ENCODE measurements at regions not wholly inside any gene's neighbourhood (a gene's known extent, or its start where the extent isn't known, plus 50 kb on each side); places are given as distances from the start of the nearest gene placed in this dataset.

DNA sequence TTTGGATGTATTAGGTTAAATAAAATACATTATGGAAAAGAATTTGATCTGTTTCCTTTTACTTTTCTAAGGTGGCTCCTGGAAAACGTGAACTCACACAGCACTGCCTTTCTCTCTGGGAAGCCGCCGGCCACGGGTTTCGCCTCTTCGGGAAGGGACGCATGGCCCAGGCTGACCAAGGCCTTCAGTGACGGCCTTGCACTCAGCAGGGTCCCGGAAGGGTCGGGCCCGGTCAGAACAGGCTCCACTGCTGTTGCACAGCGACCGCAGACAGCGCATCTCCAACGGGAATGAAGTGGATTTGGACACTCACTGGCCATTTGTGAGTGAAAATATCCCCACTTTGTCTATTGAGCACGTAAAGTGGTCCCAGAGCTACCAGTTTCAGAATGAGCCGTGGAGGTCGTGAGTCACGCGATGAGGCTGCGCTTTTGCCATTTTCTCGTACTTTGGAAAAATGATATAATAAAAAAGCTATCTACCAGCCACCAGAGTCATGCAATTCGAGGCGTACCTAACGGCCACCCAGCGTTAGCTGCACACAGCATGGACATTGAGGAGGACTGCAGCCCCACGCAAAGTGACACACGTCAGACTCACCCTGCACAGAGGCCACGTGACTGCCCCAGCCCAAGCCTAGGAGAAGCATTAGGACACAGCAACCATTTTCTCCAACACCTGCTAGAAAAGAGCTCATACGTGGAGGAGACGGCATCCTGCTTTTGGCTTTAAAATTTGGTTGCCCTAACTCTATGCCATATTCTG, 244.3 kb downstream of the TTLL2 start:
- no peak for DNase-seq

DNA sequence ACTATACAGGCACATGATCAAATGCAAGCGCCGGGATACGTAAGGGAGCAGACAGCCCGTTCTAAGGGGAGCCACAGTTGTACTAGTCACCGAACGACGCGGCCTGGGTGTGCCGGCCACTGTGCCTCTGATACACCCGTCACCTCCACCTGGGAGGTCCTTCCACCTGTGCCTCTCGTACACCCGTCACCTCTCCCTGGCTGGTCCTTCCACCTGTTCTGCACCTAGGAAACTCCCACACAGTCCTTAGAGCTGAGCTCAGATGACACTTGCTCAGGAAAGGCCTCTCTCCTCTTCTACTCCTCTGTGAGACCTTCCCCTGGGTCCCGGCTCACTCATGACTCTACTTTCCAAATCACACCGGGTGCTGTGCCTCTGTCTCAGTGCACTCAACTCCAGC, 245.0 kb downstream of the TTLL2 start:
- DNase-seq, result no peak

DNA sequence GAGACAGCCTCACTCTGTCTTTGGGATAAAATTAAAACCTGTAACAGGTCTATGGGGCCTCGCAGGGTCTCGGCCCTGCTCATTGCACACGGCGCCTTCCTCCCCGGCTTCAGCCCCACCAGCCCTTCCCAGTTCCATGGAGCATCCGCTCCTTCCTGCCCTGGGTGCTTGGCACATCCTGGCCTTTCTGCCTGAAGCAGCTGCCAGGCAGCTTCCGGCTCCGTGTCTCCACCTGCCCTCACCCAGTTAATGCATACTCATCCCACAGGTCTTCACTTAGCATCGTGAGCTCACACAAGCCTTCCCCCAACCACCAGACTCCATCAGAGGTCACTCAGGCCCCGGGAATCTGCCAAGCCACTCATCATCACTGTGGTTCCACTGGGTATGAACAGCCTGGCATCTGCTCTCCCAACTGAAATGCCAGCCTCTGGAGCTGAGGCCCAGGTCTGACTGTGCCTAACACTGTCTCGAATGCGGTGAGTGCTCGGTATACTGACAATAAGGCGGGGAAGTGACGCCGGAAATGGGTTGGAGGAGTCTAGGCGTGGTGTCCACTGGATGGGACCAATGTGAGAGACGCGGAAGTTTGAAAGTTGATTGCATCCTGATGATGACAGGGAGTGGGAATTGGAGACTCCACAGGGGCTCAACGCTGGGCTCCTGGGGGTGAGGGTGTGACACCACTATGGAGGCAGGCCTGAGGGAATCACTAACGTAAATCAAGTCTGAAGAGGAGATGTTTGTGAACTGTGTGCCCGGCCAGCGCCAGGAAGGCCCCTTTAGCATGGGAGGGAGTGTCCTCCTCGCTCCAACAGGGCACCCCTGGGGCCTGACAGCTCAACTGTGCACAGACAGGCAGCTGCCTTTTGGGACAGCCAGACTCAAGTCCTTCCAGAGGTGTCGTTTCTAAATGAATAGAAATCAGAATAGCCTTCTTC, 245.8 kb downstream of the TTLL2 start:
- no peak for DNase-seq

DNA sequence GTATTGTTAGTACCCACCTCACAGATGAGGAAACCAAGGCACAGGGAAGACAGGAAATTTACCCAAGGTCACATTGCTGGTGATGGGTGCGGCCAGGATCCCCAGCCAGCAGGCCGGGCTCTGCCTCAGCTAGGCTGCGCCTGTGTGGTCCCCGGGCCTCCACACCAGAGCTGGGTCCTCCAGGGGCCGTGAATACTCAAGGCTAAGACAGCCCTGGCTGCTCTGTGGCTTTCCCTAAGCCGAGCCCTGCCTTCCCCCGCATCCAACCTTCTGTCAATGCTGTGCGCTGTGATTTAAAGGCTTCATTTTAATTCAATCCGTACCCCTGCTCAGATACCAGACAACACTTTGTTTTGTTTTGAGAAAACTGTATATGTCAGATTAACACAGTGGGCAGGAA, 246.7 kb downstream of the TTLL2 start:
- no peak for DNase-seq

DNA sequence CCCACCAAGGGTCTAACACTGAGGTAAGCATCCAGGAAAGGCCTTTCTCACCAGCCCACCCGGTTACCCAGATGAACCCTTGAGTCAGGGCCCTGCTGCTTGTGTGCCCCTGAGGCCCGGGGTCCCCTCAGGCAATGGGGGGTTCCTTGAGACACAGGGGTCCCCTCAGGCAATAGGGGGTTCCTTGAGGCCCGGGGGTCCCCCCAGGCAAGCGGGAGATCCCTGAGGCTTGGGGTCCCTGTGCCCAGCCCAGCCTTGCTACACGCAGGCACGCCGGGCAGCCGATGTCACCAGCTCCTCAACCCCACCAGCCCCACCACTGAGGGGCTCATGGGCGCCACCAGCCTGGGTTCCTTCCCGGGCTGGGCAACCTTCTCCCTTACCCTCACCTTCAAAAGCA, 247.2 kb downstream of the TTLL2 start:
- DNase-seq, result no peak

DNA sequence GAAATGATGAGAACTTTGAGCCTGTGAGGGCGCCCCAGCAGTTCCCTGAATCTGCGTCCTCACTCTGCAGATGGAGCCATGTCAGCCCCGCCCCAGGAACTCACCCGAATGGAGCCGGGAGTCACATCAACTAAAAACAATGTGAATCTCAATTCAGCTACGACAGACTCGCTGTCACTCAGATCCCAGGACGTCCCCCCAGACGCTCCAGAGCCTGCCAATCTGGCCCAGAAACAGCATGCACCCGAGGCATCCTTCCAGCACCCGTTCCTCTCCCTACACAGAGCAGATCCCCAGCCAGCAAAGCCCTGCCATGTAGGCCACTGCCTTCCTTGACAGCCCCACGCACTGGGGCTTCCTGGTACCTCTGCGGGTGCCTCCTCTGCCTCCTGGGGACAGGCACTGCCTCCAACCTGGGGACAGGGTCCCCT, 248.0 kb downstream of the TTLL2 start:
- no peak for DNase-seq

DNA sequence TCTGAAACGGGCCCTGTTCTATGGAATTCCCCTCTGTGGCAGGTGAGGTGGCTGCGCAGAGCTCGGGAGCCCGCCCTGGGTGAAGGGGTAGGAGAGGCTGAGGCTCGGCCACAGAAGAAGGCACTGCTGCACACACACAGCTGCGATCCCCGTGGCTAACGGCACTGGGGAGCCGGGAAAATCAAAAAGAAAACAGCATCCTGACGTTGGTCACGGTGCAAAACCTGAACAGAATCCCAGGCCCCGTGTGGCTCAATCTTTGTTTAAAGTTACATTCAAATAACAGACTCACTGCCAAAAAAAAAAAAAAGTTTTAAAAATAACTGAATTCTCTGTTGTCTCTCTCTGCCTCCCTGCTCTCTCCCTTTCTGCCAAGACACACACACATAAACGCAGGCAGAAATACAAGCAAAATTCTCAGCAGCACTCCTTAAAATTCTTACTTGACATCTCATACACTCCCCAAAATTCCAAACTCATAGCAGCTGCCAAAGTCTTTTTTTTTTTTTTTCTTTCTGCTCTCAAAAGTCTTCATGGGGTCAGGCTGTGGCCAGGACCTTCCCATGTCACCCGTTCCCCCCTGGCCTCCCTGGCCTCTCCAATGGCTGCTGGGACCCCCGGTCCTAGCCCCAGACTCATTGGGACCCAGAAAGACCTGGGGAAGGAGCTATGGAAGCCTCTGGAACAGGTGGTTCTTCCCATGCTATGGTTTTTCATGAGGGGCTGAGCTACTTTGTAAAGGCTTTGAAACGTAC, 248.8 kb downstream of the TTLL2 start:
- no peak for DNase-seq

DNA sequence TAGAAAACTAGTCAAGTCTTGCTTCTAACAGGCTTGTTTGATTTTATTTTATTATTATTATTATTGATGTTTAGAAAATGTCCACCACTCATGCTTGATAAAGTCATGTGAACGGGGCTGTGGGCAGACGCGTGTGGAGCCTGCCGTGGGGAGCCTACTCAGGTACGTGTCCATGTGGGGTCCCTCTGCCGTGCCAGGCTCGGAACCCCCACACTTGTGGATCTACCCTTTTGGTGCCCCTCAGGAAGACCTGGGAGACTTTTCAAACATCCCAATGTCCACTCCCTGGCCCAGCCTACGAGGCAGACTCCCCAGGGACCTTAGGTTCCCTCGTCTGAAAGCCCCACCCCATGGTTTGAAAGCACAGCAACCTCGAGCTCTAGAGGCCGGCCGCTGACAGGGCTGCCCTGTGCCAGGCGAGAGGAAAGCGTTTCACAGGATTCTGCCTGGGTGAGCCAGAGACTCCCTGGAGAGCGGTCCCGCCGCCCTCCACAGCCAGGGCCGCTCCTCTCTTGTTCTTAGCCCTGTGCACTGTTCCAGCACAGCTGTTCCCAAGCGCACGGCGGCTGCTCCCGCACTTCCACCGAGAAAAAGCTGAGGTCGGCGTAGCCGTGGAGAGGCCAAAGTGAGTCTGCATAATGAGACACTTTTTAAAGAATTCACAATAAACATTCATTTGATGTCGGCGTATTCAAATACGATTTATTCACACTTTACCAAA, 249.7 kb downstream of the TTLL2 start:
- no peak for DNase-seq

DNA sequence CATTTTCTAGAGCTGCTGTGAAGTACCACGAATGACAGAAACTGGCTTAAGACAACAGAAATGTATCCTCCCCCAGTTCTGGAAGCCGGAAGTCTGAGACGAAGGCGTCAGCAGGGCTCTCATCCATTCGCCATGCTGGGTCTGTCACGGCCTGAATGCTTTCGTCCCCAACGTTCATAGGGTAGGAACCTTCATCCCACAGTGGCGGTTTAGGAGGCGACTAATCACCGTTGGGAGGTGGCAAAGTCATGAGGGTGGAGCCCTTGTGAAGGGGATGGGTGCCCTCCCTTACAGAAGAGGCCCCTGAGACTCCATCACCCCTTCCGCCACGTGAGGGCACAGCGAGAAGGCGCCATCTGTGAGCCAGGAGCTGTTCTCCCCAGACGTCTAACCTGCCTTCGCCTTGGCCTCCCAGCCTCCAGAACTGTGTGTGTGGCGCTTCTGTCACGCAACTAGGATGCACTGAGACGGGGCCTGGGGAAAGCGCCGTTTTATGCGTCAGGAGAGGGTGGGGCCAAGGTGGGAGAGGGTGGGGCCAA, 250.3 kb downstream of the TTLL2 start:
- no peak for DNase-seq

DNA sequence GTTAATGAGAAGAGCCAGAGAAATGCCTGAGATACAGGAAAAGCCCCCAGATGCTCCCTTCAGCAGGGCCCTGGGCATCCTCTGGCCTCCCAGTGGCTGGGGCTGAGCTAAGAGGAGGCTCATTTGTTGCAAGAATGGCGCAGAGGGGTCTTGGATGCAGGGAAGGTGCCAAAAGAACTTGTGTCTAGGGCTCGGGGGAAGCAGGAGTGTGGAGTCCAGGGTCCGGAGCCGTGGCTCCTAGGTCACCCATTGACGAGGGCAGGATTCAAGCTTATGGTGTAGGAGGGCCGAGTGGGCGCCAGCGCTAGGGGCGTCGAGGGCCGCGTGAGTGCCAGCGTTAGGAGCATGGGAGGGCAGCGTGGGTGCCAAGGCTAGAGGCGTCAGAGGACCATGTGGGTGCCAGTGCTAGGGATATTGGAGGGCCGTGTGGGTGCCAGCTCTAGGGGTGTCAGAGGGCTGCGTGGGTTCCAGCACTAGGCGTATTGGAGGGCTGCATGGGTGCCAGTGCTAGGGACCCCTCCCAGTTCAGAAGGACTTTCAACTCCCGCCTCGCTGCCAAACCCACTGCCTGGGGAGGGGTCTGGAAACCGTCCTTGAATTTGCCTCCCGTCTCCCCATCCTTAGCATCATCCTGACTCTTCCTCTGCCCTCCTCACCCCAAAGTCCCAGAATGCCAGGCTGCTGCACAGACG, 250.5 kb upstream of the AFDN start:
- DNase-seq, result no peak

DNA sequence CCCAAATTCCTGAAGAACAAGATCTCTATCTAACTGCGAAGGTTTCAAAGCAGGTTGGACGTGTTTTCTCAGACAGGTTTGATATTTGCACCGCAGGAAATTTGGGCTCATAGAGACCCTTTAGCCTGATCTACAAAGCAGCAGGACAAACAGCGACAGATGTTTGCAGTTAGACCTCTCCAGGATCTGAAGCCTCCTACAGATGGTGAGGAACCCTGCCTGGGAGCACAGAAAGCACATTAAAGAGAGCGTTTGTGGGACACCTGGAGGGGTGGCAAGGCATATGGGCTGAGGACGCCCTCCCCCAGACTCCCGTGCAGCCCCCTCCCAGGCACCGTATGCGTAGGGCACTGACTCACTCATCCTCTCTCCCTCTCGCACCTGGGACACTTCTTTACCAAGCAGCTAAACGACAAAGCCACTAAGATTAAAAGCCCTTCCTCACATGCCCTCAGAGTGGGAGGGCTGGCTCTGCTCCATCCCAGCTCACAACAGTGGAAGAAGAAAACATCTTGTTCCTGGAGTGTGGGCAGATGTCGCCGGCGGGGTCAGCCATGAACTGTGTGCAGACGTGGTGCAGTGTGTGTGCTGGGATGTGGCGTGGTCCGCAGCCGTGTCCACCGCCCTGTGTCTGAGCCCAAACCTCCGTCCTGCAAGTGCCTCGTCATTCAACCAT, 249.7 kb upstream of the AFDN start:
- no peak for DNase-seq

DNA sequence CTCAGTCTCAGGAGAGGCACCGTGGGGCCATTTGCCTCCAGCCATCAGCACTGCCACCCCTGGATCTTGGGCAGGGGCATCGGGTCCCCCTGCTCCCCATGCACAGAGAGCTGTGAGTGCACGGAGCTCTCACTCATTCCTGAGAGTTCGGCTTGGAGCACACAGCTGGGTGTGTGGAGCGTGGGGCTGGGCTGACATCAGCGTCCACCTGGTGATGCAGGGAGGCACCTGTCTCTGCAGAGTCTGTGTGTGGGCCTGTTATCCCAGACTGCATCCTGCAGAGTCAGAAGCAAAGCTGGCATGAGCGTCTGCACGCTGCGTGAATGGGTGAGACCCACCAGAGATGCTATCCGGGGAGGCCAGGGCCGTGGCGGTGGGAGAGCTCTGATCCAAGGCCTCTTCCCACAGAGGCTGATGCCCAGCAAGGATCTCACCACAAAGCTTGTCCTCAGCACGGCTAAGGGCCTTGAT, 248.8 kb upstream of the AFDN start:
- no peak for DNase-seq

DNA sequence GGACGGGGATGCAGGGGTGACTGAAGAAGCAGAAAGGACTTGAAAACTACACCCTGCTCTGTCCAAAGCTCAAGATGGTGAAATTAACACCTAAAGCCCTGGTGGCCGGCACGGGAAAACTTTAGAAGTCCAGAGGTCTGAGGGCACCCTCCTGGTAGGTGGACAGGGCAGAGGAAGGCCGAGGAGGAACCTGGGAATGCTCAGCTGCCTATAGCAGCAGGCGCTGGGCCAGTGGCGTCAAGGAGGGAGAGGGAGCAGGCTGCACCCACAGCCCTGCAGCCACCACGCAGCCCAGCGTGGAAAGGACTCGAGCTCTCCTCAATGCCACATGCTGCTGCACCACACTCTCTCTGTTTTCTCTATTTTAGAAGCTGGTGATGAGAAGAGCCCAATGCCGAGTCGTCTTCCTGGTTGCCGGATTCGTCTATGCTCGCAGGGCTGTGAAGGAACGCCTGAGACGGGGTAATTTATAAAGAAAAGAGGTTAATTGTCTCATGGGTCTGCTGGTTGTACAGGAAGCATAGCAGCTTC, 248.3 kb upstream of the AFDN start:
- no peak for DNase-seq

DNA sequence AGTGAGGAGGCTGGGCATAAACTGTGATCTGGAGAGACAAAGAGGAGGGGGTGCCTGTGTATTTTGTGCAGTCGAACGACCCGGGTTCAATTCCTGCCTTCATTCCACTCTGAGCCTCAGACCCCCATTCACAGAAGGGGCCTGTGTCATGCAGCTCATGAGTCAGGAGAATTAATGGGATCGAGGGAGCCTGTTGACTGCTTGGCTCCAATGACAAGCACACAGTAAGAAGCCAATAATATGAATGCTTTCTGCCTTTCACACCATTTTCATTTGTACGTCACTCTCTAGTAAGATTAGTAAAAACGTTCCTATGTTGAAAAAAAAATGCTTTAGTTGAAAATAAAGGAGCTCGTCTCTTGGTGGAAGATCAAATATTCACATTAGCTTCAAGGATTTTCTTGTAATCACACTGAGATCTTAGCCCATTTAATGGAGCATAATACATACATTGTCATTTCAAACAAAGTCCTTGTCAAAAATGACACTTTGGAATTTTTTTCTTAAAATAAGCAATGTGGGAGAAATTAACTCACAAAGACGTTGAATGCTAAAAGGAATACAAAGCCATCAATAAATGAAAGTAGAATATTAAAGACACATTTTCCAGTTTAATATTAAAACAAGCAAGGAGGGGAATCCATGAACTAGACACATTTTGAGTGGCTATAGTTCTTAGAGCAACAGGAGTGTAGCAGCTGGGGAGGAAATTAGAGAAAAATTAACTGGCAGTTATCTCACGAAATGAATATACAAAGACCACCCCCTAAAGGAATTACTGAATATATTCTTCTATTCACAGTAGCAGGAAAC, 246.7 kb upstream of the AFDN start:
- DNase-seq, result no peak

DNA sequence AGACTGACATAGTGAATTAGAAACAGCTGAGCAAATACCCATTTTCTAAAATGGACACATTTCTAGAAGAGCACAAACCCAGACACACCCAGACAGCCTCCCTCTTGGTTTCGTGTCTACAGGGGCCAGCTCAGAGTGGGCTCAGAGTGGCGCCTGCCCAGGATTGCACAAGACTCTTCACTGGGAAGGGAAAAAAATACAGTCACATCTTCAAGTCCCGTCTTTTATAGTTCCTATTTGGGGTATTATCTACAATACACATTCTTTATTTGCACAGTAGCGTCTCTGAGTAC, 246.1 kb upstream of the AFDN start:
- no peak for DNase-seq

DNA sequence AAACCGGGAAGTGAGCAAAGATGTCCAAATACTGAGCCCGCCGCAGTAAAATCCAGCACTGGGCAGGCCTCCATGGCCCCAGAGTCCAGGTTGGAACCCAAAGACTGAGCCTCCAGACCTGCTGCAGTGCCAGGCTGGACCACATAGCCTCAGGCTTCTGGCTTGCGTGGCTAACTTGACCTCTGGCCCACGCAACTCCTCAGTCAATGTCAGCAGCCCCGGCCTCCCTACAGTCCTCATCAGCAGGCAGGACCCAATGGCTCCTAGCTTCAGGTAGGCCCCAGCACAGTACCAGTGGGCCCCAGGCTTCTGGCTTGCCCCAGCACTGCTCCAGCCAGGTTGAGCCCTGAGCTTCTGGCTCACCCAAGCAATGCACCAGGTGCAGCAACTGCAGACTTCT, 245.1 kb upstream of the AFDN start:
- no peak for DNase-seq

DNA sequence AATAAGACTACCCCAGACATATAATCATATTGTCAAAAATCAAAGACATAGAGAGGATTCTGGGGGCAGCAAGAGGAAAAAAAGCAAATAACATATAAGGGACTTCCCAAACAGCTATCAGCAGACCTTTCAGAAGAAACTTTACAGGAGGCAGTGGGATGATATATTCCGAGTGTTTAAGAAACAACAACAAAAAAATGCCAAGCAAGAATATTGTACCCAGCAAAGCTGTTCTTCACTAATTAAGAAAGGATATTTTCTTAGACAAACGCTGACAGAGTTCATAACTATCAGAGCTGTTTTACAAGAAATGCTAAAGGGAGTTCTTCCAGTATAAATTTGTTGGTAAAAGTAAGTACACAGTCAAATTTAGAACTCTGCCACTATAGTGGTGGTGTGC, 243.3 kb upstream of the AFDN start:
- DNase-seq, result no peak

DNA sequence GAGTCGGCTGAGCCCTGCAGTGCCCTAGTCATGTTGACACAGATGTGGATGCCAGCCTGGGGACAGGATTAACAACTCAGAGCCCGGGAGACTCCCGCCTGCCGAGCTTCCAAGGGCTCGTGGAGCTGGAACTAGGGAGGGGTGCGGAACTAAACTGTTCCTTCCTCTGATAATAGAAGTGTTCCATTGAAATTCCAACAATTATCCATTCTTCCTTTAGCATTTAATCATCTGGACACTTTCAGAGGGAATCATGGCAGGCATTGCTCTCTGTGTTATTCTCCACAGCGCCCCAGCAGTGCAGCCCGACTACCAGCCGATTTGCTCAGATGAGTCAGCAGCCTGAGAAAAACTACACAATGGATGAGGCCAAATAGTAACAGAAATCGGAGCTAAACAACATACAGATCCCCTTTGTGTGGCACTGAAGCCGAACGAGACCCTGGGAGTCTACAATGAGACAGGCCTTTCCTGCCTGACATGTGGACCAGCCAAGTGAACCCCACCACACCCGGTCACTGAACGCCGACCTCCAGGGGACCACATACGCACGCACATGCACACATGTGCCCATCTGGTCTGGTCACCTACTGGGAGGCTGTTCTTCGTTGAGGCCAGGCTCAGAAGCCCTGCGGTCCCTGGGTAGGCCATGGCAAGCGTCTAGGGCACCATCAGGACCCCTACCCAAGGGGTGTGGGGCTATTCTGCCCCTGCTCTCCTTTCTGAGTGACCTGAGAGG, 238.4 kb upstream of the AFDN start:
- DNase-seq, result no peak

DNA sequence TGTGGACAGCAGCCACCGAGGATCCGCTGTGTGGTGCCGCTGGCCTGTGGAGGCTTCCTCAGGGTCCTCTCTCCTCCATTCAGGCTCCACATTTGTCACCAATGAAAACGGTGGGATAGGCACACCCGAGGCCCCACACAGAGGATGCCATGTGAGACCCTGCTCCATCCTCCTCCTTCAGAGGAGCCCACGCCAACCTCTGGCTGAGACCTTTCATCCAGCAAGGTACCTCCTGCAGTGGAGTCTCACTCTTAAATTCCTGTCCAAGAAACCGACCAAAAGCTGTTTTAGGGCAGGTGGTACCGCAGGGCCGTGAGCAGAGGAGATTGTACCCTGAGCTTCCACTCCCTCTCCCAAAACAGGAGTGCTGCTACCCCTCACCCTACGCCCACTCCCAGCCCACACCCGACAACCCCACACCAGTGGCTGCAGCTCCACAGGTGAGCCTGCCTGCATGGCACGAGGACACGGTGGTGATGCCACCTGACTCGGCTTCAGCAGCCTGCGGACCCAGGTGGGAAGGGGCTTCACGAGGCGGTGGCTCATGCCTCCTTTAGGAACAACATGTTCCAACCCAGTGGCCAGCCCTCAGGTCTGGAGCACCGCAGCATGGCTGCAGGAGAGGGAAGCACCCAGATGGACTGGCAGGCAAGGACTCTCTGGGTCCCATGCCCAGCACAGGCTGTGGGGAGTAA, 237.6 kb upstream of the AFDN start:
- DNase-seq, result no peak

All from NCI-H2029 treated with DMSO at 0.1 percent for 48 hours (cell line).